ENCODE measurements at regions not wholly inside any gene's neighbourhood (a gene's known extent, or its start where the extent isn't known, plus 50 kb on each side); places are given as distances from the start of the nearest gene placed in this dataset.

- Mint-ChIP-seq H3K9me3 (peaks cover 0 to 9% (median 2%) of the 10 kb centered on the region in 7 donors), H3K27ac (no peak overlapping the region), H3K27me3 (ENCODE audit: low read depth in 3 of 3) (no peaks in the 10 kb centered on the region), H3K4me1 (no peaks in the 10 kb centered on the region), H3K36me3 (no peaks in the 10 kb centered on the region), H3K4me3 (no peak overlapping the region)
- Histone ChIP-seq H3K4me2 (replicated peaks; ENCODE audit: extremely low read depth, low read length, poor library complexity, severe bottlenecking) (no peak overlapping the region), H3K9ac (ENCODE audit: insufficient read depth, low read length, poor library complexity, severe bottlenecking) (no peak overlapping the region), H3K9me3 (replicated peaks in 1 of 2; ENCODE audit: control insufficient read depth in 1 of 2, insufficient read depth in 1 of 2, low read length in 2 of 2) (peaks cover 3% of the 10 kb centered on the region in 2 donors), H4K20me1 (ENCODE audit: insufficient read depth, low read length) (no peaks in the 10 kb centered on the region), H3K4me1 (ENCODE audit: control insufficient read depth in 1 of 2, insufficient read depth in 2 of 2, low read length in 2 of 2) (no peaks in the 10 kb centered on the region), H3K27me3 (ENCODE audit: control insufficient read depth in 2 of 2, insufficient read depth in 2 of 2, low read length in 2 of 2) (no peaks in the 10 kb centered on the region), H3K36me3 (replicated peaks in 1 of 2; ENCODE audit: control insufficient read depth in 1 of 2, insufficient read depth in 2 of 2, low read length in 2 of 2) (no peaks in the 10 kb centered on the region), H3K4me3 (replicated peaks in 1 of 3; ENCODE audit: low read depth in 2 of 3, low read length in 3 of 3) (no peak overlapping the region), H3K27ac (ENCODE audit: low read depth in 1 of 2, low read length in 2 of 2) (no peak overlapping the region), H2AFZ (ENCODE audit: insufficient read depth, low read depth, low read length, poor library complexity, severe bottlenecking) (no peak overlapping the region), H3K79me2 (ENCODE audit: insufficient read depth, low read length) (no peaks in the 10 kb centered on the region)
- intact Hi-C loops (cut with micrococcal nuclease), result no loop called here
- TF ChIP-seq, protein P1, sequence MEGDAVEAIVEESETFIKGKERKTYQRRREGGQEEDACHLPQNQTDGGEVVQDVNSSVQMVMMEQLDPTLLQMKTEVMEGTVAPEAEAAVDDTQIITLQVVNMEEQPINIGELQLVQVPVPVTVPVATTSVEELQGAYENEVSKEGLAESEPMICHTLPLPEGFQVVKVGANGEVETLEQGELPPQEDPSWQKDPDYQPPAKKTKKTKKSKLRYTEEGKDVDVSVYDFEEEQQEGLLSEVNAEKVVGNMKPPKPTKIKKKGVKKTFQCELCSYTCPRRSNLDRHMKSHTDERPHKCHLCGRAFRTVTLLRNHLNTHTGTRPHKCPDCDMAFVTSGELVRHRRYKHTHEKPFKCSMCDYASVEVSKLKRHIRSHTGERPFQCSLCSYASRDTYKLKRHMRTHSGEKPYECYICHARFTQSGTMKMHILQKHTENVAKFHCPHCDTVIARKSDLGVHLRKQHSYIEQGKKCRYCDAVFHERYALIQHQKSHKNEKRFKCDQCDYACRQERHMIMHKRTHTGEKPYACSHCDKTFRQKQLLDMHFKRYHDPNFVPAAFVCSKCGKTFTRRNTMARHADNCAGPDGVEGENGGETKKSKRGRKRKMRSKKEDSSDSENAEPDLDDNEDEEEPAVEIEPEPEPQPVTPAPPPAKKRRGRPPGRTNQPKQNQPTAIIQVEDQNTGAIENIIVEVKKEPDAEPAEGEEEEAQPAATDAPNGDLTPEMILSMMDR (IDR thresholded peaks at IDR 0.05), result no peak
- DNase-seq, result no peak
Measured at GRCh38 chr4:186848437-186848836, 124.8 kb upstream of the FAT1 start.

- H3K4me2 ChIP-seq (replicated peaks; ENCODE audit: extremely low read depth, low read length, poor library complexity, severe bottlenecking), result no peak overlapping the region
- H3K27ac ChIP-seq (ENCODE audit: low read depth in 1 of 2, low read length in 2 of 2), result no peak overlapping the region
- H2AFZ ChIP-seq (ENCODE audit: insufficient read depth, low read depth, low read length, poor library complexity, severe bottlenecking), result no peak overlapping the region
- DNase-seq, result no peak
- WGBS (ENCODE audit: insufficient coverage), result 80% methylated on average over 1 of the region's 2 CpGs
- Mint-ChIP-seq H3K9me3 (peaks cover 0 to 8% (median 2%) of the 10 kb centered on the region in 7 donors), H3K4me3 (no peak overlapping the region), H3K27me3 (ENCODE audit: low read depth in 3 of 3) (peaks cover 0 to 3% (median 0%) of the 10 kb centered on the region in 3 donors), H3K4me1 (no peaks in the 10 kb centered on the region), H3K36me3 (no peaks in the 10 kb centered on the region), H3K27ac (no peak overlapping the region)
- TF ChIP-seq, protein P1 (IDR thresholded peaks at IDR 0.05), result no peak
- H3K79me2 ChIP-seq (ENCODE audit: insufficient read depth, low read length), result no peaks in the 10 kb centered on the region
- H3K36me3 ChIP-seq (replicated peaks in 1 of 2; ENCODE audit: control insufficient read depth in 1 of 2, insufficient read depth in 2 of 2, low read length in 2 of 2), result no peaks in the 10 kb centered on the region
- H3K9ac ChIP-seq (ENCODE audit: insufficient read depth, low read length, poor library complexity, severe bottlenecking), result no peak overlapping the region
- intact Hi-C loops (cut with micrococcal nuclease), result no loop called here
- no peaks in the 10 kb centered on the region for H3K4me1 ChIP-seq (ENCODE audit: control insufficient read depth in 1 of 2, insufficient read depth in 2 of 2, low read length in 2 of 2)
- H3K4me3 ChIP-seq (replicated peaks in 1 of 3; ENCODE audit: low read depth in 2 of 3, low read length in 3 of 3), result no peak overlapping the region
- H3K27me3 ChIP-seq (ENCODE audit: control insufficient read depth in 2 of 2, insufficient read depth in 2 of 2, low read length in 2 of 2), result no peaks in the 10 kb centered on the region
- H4K20me1 ChIP-seq (ENCODE audit: insufficient read depth, low read length), result no peaks in the 10 kb centered on the region
- H3K9me3 ChIP-seq (replicated peaks in 1 of 2; ENCODE audit: control insufficient read depth in 1 of 2, insufficient read depth in 1 of 2, low read length in 2 of 2), result peaks cover 0 to 3% of the 10 kb centered on the region in 2 donors
Measured at GRCh38 chr4:186851291-186852072, 127.8 kb upstream of the FAT1 start.
